ENCODE measurements at regions not wholly inside any gene's neighbourhood (a gene's known extent, or its start where the extent isn't known, plus 50 kb on each side); places are given as distances from the start of the nearest gene placed in this dataset.

- TF ChIP-seq CENPX (CRISPR knock-in tag; IDR thresholded peaks at IDR 0.05) (no peak), E2F2 (CRISPR knock-in tag; IDR thresholded peaks at IDR 0.05; ENCODE audit: borderline replicate concordance) (no peak), ZSCAN22 (CRISPR knock-in tag; IDR thresholded peaks at IDR 0.05) (no peak), SOX5 (CRISPR knock-in tag; IDR thresholded peaks at IDR 0.05; ENCODE audit: borderline replicate concordance) (peak; percentile 71; the same call in 1 of the 2 replicates), ZNF605 (CRISPR knock-in tag; IDR thresholded peaks at IDR 0.05) (peak; percentile 32; the same call in 1 of the 2 replicates), XRCC5 (optimal IDR thresholded peaks at IDR 0.05; ENCODE audit: low read length) (no peak), RNF2 (conservative IDR thresholded peaks at IDR 0.05; ENCODE audit: low read depth) (no peak), PPARG (CRISPR knock-in tag; conservative IDR thresholded peaks at IDR 0.05) (peak; percentile 83; the same call in 1 of the 2 replicates), BRF2 (CRISPR knock-in tag; IDR thresholded peaks at IDR 0.05) (no peak), FOSL1 (CRISPR knock-in tag; IDR thresholded peaks at IDR 0.05; ENCODE audit: borderline replicate concordance) (no peak), ZNF598 (CRISPR knock-in tag; IDR thresholded peaks at IDR 0.05; ENCODE audit: borderline replicate concordance) (no peak), STAT6 (CRISPR knock-in tag; IDR thresholded peaks at IDR 0.05; ENCODE audit: borderline replicate concordance) (no peak), GFI1 (CRISPR knock-in tag; IDR thresholded peaks at IDR 0.05; ENCODE audit: borderline replicate concordance) (peak; percentile 35; the same call in 1 of the 2 replicates), FOXA1 (IDR thresholded peaks at IDR 0.05) (no peak), FOXA1 (CRISPR knock-in tag; IDR thresholded peaks at IDR 0.05) (peak; percentile 65)
- TF ChIP-seq, protein P1, sequence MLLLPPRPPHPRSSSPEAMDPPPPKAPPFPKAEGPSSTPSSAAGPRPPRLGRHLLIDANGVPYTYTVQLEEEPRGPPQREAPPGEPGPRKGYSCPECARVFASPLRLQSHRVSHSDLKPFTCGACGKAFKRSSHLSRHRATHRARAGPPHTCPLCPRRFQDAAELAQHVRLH (CRISPR knock-in tag; IDR thresholded peaks at IDR 0.05; ENCODE audit: borderline replicate concordance, low read depth), result peak; percentile 51; the same call in 1 of the 2 replicates
- TF ChIP-seq, protein P2, sequence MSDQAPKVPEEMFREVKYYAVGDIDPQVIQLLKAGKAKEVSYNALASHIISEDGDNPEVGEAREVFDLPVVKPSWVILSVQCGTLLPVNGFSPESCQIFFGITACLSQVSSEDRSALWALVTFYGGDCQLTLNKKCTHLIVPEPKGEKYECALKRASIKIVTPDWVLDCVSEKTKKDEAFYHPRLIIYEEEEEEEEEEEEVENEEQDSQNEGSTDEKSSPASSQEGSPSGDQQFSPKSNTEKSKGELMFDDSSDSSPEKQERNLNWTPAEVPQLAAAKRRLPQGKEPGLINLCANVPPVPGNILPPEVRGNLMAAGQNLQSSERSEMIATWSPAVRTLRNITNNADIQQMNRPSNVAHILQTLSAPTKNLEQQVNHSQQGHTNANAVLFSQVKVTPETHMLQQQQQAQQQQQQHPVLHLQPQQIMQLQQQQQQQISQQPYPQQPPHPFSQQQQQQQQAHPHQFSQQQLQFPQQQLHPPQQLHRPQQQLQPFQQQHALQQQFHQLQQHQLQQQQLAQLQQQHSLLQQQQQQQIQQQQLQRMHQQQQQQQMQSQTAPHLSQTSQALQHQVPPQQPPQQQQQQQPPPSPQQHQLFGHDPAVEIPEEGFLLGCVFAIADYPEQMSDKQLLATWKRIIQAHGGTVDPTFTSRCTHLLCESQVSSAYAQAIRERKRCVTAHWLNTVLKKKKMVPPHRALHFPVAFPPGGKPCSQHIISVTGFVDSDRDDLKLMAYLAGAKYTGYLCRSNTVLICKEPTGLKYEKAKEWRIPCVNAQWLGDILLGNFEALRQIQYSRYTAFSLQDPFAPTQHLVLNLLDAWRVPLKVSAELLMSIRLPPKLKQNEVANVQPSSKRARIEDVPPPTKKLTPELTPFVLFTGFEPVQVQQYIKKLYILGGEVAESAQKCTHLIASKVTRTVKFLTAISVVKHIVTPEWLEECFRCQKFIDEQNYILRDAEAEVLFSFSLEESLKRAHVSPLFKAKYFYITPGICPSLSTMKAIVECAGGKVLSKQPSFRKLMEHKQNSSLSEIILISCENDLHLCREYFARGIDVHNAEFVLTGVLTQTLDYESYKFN (CRISPR knock-in tag; conservative IDR thresholded peaks at IDR 0.05), result peak; percentile 91
- TF ChIP-seq, protein P3, sequence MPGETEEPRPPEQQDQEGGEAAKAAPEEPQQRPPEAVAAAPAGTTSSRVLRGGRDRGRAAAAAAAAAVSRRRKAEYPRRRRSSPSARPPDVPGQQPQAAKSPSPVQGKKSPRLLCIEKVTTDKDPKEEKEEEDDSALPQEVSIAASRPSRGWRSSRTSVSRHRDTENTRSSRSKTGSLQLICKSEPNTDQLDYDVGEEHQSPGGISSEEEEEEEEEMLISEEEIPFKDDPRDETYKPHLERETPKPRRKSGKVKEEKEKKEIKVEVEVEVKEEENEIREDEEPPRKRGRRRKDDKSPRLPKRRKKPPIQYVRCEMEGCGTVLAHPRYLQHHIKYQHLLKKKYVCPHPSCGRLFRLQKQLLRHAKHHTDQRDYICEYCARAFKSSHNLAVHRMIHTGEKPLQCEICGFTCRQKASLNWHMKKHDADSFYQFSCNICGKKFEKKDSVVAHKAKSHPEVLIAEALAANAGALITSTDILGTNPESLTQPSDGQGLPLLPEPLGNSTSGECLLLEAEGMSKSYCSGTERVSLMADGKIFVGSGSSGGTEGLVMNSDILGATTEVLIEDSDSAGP (CRISPR knock-in tag; IDR thresholded peaks at IDR 0.05; ENCODE audit: borderline replicate concordance), result peak; percentile 69; the same call in 1 of the 2 replicates
These were observed 140.8 kb upstream of the RAB4A start (continued) for GRCh38 chr1:229130028-229130668.

Data from HepG2 (cell line).